Hematopoietic multipotent progenitor cell treated with erythropoietin and hydrocortisone succinate and interleukin-3 and kit ligand, for 15 days (in vitro differentiated cells): ENCODE measurements at regions not wholly inside any gene's neighbourhood (a gene's known extent, or its start where the extent isn't known, plus 50 kb on each side); places are given as distances from the start of the nearest gene placed in this dataset.

Experiments
- DNase-seq: peaks from one replicate; pipeline ENCODE4 v3.0.0-alpha.2; 2015; ENCODE audit warnings: low spot score

DNA sequence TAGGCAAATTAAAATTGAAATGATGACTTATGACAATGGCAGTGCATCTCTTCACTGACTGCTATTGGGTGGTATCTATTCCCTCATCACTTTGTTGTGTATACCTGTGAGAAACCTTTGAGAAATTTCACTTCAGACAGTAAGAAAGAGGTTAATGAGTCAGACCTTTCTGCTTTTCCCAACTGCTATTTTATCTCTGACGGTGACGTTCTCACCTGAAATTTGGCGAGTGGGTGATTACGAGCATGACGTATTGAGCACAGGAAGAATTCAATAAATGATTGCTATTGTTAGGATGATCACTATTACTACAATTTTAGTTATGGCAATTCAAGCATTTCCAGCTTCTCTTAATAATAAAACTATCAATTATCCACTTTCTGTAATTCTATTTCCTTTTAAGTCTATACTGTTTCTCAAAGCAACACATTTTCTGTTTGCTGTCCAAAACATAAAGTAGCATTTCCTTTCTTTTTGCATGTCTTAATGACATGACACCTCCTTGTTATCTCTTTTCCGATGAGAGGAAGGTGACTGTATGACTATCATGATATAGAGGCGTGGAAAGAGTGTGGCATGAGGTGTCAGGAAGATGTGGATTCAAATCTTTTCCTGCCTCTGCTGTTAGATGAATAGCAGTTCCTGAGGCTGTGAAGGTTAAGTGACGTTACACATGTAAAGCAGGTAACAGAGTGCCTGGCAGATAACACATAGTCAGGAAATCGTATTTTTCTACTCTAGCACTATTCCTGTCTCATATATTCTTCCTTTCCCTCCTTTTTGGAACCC is 504.9 kb upstream of the SEMA6D start:
- DNase-seq, result no peak

DNA sequence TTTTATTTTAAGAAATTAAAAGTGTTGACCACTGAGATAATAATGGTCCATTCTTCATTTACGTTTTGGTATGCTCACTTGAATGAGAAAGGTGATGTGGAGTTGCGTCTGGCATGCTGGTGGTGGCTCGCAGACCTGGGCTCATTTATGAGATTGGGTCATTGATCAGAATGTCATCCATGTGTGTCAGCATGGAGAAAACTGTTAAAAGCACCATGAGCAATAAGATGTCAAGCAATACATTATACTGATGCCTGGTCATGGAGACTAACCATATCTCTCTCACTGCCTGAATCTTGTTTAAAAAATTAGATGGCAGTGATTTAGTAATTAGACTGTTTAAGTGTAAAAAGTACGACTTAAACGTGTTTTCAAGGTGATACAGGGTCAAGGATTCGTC is 503.4 kb upstream of the SEMA6D start:
- DNase-seq, result no peak

DNA sequence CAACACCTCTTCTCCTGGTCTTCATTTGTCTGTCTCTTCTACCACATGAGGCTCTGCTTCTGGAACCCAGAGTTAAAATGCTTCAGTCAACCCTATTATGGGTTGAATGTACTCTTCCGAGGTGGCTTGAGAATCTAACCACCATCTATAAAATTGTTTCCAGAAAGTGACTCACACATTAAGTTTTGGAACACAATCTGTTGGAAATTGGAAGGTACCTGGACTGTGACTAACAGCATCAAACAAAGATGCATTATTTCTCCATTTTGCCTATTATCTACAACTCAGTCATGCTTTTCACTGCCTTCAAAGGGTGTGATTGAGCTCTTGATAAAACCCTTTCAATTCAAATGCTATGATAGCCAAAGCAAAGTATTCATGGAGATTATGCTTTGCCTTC is 499.0 kb upstream of the SEMA6D start:
- no peak for DNase-seq

DNA sequence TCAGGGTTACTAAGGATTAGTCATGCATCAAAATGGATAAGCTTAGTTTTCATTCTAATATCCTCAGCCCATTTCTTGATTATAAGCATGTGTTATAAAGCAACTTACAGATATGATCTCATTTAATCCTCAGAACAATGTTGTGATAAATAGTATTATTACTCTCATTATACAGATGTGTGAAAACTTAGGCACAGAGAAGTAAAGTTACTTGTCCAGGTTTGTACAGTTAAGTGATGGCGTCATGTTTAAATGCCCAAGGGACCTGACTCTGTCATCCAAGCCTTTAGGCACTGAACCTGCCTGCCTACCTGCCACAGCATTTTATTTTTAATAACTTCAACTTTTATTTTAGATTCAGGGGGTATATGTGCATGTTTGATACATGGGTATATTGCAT is 472.9 kb upstream of the SEMA6D start:
- no peak for DNase-seq

DNA sequence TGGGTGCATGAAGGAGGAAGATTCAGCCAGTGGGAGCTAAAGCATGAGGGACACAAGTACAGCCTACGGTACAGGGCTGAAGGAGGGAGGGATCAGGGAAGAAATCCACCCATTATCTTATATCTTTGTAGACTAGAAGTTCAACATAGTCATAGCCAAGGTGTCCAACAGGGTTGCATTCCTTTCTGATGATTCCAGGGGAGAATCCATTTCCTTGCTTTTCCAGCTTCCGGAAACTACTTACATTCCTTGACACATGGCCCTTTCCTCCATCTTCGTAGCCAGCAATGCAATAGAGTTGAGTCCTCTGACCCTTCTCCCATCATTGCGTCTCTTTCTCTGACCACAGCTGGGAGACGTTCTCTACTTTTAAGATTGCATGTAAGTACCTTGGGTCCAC is 471.0 kb upstream of the SEMA6D start:
- no peak for DNase-seq

DNA sequence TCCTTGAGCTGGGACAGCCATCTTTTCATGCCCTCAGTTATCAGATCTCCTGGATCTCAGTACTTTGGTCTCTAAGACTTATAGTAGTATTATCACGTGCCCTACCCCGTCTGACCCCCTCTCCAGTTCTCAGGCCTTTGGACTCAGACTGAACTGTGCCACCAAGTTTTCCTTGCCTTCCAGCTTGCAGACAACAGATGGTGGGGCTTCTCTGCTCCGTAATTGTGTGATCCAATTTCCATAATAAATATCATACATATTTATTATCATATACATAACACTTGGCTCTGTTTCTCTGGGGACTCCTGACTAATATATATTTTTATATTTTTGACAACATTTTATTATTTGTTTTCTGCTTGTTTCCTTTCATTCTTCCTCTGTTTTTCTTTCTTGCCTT is 458.8 kb upstream of the SEMA6D start:
- DNase-seq, result no peak

DNA sequence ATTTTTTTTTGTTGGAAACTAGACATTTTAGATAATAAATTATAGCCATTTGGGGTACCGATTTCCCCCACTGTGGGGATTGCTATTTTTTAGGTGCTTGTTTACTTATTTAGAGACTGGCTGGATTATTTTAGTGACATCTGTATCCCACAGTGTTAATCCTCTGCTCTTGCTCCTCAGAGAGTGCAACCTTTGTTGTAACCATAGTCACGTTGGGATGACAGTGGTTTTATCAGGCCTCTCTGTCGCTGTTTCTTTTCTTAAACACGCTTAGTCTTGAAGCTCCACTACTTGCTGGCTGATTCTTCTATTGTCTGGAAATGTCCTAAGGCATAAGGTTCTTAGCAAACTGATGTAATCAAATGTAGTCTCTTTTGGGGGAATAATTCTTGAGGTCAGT is 451.6 kb upstream of the SEMA6D start:
- no peak for DNase-seq

DNA sequence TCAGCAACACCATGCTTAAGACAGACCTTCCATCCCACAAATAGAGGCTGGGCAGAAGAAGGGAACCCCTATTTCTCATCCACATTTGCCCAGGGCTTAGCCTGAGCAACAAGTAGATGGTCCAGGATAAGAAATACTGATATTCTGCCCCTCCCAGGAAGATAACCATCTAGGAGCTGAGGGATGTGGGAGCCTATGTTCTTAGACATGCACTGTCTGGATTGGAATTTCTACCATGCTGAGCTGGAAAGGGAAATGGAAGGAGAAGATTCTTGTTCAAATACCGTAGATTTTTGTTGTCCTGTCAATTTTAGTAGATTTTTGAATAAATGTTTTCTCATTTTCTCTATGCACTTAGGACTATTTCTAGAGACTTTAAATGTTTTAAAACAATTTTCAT is 450.7 kb upstream of the SEMA6D start:
- no peak for DNase-seq

DNA sequence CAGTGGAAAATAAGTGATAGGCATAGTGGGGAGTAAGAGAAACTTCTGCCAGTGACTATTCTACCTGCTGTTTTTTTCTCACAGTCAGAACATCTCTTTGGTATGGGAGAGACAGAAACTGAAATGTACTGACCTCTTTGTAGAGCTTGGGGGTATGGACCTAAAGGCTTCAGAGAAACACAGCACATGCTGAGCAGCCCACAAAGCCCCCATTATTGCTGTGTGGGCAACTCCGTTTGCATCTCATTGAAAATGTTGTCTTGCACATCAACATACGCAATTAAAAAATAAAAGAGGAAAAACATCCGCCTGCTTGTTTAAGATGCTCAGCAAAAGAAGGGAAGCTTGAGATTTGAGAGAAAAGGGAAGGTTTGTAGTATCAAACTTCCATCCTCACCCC is 443.4 kb upstream of the SEMA6D start:
- no peak for DNase-seq

DNA sequence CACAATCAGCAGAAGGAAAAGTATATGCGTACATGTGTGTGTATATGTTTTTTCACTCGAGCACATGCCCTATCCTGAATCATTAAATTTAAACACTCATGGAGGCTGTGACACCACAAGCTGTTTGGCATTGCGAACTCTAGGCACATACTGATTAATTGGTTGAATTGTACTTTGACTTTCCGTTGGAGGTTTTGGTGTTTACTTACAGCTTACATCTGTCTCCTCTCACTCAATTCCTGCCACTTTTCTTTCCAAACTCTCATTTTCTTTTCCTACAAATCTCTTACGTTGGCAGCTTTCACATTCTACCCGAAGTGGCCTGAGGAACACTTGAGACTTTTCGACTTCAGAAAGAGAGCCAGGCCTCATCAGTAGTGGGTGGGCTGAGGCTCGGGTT is 434.1 kb upstream of the SEMA6D start:
- no peak for DNase-seq

DNA sequence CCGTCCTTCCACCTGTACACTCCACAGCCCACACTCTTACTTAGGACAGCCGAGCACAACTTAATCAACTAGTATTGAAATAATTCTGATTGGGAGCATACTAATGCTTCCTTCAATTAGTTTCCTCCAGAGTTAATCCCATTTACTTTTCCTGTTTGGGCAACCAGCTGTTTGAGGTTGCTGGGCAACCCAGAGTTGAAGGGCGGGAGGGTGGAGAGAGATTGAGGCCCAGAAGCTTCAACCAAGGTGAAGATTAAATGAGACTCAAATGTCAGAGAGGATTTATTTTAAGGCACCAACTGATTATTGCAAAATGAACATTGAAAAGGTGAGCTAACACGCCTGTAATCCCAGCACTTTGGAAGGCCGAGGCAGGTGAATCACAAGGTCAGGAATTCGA is 428.5 kb upstream of the SEMA6D start:
- DNase-seq, result no peak

DNA sequence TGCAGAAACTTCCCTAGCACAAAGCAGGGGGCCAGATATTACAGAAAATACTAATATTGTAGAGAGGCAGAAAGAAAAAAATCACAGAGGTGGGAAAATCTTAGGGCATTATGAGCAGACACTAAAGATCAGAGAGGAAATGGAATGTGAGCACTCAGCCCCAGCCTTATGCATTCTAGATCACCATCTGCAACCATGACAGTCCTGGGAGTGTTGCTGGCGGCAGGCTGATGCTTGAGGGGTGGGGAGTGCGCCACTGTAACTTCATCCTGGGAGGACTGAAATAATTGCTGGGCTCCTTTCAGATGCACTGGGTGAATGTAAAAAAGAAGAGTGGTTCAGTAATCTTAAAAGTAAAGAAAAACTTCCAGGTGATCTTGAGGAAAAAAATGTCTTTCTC is 427.6 kb upstream of the SEMA6D start:
- no peak for DNase-seq

DNA sequence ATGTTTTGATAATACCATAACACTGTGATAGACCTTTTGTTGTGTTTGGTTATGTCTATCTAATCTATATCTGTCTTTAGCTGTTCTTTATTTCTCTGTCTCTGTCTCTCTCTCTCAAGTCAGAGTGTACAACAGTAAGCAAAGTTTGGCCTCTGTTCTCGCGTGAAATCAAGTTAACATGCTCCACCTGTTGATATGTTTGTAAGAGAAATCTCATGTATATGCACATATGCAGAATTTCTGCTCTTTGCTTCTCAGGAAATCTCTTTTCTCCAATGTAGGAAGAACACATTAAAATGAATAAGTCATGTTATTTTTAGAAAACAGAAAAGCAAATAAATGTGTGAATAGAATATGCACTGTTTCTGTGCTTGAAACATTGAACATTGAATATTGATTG is 425.5 kb upstream of the SEMA6D start:
- DNase-seq, result no peak

DNA sequence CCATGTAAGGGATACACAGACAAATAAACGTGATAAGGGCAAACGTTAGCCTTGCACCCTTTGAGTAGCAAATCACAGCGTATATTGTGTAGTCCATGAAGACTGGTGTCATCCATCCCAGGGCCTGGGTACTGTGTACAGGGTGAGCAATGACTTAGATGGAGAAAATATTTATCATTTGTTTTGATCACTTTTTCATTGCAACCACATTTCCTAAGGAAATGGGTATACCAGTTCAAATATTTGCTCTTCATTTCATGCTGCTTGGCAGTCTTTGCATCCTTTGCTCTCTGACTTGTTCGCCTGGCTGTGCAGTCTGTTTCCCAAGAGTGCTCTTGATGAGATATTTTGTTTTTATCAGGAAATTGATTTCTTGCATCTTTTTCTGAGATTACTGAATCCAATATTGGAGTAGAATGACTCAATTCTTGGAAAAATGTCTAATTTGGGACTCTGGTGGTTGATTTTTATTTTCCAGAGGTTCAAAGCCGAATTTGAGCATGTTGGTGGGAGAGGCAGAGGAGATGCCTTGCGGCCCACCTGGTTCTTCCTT is 424.6 kb upstream of the SEMA6D start:
- no peak for DNase-seq

DNA sequence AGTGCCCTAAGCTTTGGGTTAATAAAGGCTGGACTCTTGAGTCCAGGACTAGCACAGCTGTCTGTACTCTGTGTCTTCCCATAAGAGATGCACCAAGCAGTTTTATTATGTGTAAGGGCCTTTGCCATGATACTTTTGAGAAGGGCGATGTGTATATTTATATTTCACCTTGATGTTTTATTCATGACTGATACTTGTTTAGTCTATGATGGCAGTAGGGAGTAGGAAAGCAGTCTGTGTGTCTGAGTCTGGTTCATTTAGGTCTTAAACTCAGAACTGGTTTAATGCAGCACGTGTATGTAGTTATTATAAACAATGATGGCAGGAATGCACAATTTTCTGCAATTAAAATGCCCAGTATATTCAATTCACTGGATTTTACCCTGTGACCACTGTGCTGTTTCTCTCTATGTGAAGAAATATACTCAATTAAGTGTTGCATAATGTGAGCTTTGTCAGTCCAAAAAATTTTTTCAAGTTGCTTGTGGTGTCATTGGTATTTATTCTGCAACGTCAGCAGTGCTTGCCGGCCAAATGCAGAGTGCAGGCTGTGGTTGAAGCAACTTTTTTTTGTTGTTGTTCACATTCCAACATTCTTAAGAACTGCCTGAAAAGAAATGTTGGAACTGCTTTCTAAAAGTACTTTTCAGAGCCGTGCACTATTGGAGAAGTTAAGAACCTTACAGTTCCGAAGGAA is 423.7 kb upstream of the SEMA6D start:
- no peak for DNase-seq

DNA sequence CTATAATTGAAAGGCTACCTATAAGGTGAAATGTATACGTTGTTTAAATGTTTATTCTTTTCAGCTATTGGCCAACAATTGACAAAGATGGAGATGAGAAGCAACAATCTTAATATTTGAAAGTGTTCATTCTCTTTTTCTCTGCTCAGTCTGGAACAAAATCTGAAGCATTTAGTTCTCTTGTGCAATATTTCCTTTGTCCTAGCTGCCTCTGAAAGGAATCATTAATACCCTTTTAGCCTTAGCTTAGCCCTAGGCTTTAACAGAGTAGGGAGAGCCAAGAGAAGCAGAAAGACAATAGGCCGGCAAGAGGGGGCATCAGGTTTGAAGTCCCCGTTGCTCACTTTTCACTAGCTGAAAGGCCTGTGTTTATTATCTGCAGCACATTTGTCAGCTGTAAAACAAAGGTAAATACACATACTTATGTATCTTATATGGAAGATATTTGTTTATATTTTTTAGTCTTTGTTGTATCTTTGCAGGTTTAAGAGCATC is 422.5 kb upstream of the SEMA6D start:
- DNase-seq, result no peak

DNA sequence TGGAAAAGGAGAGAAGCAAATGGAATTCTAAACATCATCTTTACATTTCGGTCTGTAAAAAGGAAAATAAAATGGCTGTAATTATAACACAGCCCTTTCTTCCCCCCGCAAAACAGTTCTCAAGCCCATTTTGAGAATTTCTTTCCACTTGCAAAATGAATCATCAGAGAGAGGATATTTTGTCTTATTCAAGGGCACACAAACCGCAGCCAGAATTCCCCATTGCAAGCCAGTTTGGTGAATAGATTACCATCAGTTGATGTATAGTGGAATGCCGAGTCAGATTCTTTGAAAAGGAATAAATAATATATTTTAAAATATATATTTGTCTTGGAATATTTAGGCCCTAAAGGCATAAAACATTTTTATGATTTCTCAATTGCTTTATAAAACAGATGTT is 420.4 kb upstream of the SEMA6D start:
- DNase-seq, result no peak

DNA sequence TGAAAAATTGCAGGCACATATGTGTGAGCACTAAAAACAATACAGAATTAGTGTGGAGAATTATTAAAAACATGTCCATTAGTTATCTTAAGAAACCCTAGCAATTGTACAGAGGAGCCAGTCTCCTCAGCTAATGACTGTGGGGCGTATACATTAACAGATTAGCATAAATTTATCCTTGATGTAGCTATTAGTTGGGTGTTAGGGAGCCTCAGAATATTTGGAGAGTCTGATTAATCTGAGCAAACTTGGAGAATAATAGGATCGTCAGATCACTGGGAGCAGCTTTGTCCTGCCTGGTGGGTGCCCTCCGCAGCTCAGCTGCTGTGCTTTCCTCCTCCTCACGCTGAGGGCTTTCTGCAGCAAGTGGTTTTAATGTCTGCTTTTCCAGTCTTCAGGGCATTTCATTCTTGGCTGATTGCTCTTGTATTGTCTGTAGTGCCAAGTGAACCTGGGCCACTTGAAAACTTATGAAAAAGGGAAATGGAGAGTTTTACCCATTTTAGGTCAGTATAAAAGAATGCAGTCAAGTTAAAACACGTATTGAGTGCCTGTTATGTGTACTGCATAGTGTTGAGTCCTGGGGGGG is 417.4 kb upstream of the SEMA6D start:
- DNase-seq, result no peak

DNA sequence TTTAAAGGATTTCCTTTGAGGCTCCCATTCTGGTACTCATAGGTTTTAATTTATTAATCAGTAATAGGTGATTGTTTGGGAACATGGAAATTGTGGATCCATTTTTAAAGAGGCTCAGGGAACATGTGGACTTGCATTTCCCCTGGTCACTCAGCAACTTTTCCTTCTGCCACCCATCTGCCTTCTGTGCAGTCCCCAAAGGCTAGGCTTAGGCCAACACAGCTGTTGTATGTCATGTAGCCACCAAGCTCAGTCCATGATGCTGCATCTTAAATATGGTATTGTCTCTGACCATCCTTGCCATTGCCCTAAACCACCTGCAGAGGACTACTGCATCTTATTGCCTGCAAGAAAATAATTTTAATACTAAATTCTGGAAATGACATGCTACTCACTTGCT is 416.7 kb upstream of the SEMA6D start:
- DNase-seq, result no peak

DNA sequence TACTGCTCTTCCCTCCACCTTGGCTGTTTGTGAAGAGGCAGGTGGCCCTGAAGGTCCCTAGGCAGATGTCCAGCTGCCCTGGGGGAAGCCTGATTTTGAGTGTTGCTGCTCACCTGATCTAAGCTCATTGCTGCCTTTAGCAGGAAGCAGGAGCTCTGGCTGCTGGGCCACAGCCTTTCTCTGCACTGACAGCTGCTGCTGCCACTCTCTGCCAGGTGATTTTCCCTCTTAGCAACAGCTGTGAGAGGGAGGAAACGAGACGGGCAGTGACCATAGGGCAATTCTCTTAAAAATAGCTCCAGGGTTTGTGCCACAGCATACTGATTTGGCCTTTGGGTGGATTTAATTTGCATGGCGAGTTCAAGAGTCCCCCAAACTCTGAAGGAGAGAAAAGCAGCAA is 415.8 kb upstream of the SEMA6D start:
- DNase-seq, result no peak

DNA sequence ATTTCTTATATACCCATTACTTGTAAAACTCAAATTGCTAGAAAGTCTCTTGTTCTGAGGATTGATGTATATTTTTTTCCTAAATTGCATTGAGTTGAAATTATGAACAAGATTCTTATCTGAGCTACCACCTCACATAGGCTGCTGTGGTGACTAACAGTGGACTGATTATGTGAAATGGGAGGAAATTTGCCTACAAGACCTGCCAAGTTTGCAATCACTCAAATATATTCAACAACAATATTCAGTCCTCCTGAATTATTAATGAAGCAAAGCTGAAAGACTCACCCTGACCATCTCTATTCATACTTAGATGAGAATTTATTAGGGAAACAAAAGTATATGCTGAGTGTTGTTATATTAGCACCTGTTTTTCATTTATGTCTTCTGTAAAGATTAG is 412.6 kb upstream of the SEMA6D start:
- no peak for DNase-seq

DNA sequence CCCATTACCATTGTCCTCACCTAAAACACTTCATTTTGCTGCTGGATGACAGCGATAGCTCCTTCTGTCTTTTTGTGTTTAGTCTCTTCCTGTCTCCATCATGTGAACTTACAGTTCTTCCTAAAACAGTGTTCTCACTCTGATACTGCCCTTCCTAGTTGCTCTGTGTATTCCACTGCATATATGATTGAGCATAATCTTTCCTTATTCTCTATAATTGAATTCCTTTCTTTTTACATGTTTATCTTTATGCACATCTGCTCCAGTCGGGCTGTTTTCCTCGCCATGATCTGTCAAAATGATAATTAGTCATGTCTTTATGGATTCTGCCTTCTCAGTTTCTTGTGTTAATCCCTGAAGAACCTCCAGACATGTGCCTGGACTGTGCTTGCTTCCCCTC is 405.1 kb upstream of the SEMA6D start:
- DNase-seq, result no peak
